ENCODE measurements at regions not wholly inside any gene's neighbourhood (a gene's known extent, or its start where the extent isn't known, plus 50 kb on each side); places are given as distances from the start of the nearest gene placed in this dataset.

DNA sequence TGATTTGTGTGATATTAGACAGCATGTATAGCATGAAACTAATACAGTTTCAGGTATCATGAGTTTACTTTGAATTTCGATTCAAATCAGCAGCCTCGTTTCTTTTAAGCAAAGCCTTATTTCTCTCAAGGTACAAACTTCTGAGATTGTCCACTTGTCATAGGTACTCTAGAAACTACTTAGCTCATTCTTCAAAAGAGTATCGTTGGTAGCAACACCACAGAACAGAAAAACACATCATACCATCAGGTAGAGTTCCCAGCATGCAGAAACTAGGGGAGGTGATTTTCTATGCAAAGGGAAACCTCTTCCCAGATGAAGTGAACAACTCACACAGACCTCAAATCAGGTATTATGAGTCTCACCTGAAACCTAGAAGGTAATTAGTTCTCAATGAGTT lies 237.0 kb upstream of the SOX9 start:
- no peak for TF ChIP-seq EZH2 (IDR thresholded peaks at IDR 0.05; ENCODE audit: borderline replicate concordance, low read length)
- TF ChIP-seq, protein P1, sequence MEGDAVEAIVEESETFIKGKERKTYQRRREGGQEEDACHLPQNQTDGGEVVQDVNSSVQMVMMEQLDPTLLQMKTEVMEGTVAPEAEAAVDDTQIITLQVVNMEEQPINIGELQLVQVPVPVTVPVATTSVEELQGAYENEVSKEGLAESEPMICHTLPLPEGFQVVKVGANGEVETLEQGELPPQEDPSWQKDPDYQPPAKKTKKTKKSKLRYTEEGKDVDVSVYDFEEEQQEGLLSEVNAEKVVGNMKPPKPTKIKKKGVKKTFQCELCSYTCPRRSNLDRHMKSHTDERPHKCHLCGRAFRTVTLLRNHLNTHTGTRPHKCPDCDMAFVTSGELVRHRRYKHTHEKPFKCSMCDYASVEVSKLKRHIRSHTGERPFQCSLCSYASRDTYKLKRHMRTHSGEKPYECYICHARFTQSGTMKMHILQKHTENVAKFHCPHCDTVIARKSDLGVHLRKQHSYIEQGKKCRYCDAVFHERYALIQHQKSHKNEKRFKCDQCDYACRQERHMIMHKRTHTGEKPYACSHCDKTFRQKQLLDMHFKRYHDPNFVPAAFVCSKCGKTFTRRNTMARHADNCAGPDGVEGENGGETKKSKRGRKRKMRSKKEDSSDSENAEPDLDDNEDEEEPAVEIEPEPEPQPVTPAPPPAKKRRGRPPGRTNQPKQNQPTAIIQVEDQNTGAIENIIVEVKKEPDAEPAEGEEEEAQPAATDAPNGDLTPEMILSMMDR (IDR thresholded peaks at IDR 0.05; ENCODE audit: low read length) = no peak

All from OCI-LY1 (cell line).